HepG2 (cell line): ENCODE measurements at regions not wholly inside any gene's neighbourhood (a gene's known extent, or its start where the extent isn't known, plus 50 kb on each side); places are given as distances from the start of the nearest gene placed in this dataset.

Experiments
- ATAC-seq: fragments of 200-7000 bp; cut with Tn5 transposase; 3 replicates; pipeline ENCODE4 v1.9.1; 2020; ENCODE audit warnings: mild to moderate bottlenecking, moderate library complexity
- BruUV-seq: library from RNA; stranded (reverse); fragments of 400-500 nt; replicated peaks from 2 replicates; lab custom pipeline; 2021; lab: Mats Ljungman, UMichigan
- CTCF ChIA-PET: fragments of 300-600 bp; formaldehyde crosslinking; extraction: SDS; loops from one replicate; lab custom pipeline; 2021; ENCODE audit warnings: low total read pairs, inconsistent platforms, low intra/inter-chr PET ratio; lab: Yijun Ruan, JAX
- POLR2A ChIA-PET: fragments of 350-600 bp; sonication (Branson Sonifier 250); formaldehyde crosslinking; loops from one replicate; lab custom pipeline; 2020; ENCODE audit warnings: antibody characterized with exemption, inconsistent platforms; lab: Yijun Ruan, JAX
- DNase-seq: peaks from one replicate; pipeline ENCODE4 v3.0.0-alpha.2; 2015; ENCODE audit warnings: low spot score
- FAIRE-seq: peaks from 3 replicates; lab custom pipeline; 2011; peaks lifted over from hg19 to GRCh38; lab: Jason Lieb, UNC
- H2AFZ ChIP-seq: one replicate; pipeline ENCODE4 v1.6.1; 2011; ENCODE audit warnings: low read length, inconsistent platforms
- H3K27ac ChIP-seq: fragments of 300-600 bp; 3 replicates; pipeline ENCODE4 v1.8.0; 2011; ENCODE audit warnings: mixed run types, mild to moderate bottlenecking, mixed read lengths, low read length, inconsistent platforms; ENCODE audit not compliant: insufficient read depth; ENCODE audit errors: extremely low read length
- H3K27me3 ChIP-seq, 2 experiments: fragments of 200-600 bp in 1 of 2; 2 replicates in 1 of 2; 3 replicates in 1 of 2; pipeline versions ENCODE4 v1.6.0 to v1.8.0; 2011; ENCODE audit warnings: low read length in 2 of 2, mild to moderate bottlenecking in 2 of 2, moderate library complexity in 2 of 2, inconsistent platforms in 1 of 2; ENCODE audit not compliant: insufficient read depth in 2 of 2, control insufficient read depth in 1 of 2
- H3K36me3 ChIP-seq, 2 experiments: fragments of 200-600 bp in 1 of 2; replicated peaks in 1 of 2; 2 replicates in 1 of 2; 3 replicates in 1 of 2; pipeline versions ENCODE4 v1.5.1 to v1.8.0; 2011; ENCODE audit warnings: low read length in 2 of 2, inconsistent platforms in 1 of 2; ENCODE audit not compliant: insufficient read depth in 2 of 2, control insufficient read depth in 1 of 2
- H3K4me1 ChIP-seq: 2 replicates; pipeline ENCODE4 v1.5.1; 2012; ENCODE audit warnings: low read length, inconsistent platforms; ENCODE audit not compliant: insufficient read depth
- H3K4me2 ChIP-seq: 2 replicates; pipeline ENCODE4 v1.6.0; 2011; ENCODE audit warnings: low read depth, low read length, inconsistent platforms
- H3K4me3 ChIP-seq, 3 experiments: fragments of 200-600 bp in 1 of 3; sonication (generic), shearing (Covaris generic) in 1 of 3; replicated peaks in 1 of 3; 2 replicates each; pipeline ENCODE4 v1.5.1; 2011 to 2016; ENCODE audit warnings: low read length in 3 of 3, inconsistent platforms in 2 of 3, low read depth in 2 of 3, mild to moderate bottlenecking in 2 of 3, control low read depth in 1 of 3, mixed read lengths in 1 of 3; ENCODE audit not compliant: insufficient read depth in 1 of 3
- H3K79me2 ChIP-seq: one replicate; pipeline ENCODE4 v1.6.1; 2011; ENCODE audit warnings: low read length, inconsistent platforms; ENCODE audit not compliant: insufficient read depth
- H3K9ac ChIP-seq: 2 replicates; pipeline ENCODE4 v1.6.0; 2011; ENCODE audit warnings: mild to moderate bottlenecking, low read depth, low read length, inconsistent platforms; ENCODE audit not compliant: insufficient read depth
- H3K9me3 ChIP-seq: 2 replicates; pipeline ENCODE4 v1.5.1; 2012; ENCODE audit warnings: mild to moderate bottlenecking, low read length
- H4K20me1 ChIP-seq: 2 replicates; pipeline ENCODE4 v1.6.0; 2011; ENCODE audit warnings: inconsistent platforms, mild to moderate bottlenecking, low read length, moderate library complexity; ENCODE audit not compliant: insufficient read depth
- FOXO1 ChIP-seq: sonication (generic); formaldehyde crosslinking; IDR thresholded peaks from 2 replicates; pipeline ENCODE4 v1.4.0; 2020; ENCODE audit warnings: missing genetic modification reagents
- NAIF1 ChIP-seq: sonication (generic); formaldehyde crosslinking; IDR thresholded peaks from 2 replicates; pipeline ENCODE4 v1.5.0; 2020; ENCODE audit warnings: mild to moderate bottlenecking, missing genetic modification reagents, borderline replicate concordance
- NFE2 ChIP-seq: sonication (generic); formaldehyde crosslinking; IDR thresholded peaks from 2 replicates; pipeline ENCODE4 v1.4.0; 2020; ENCODE audit warnings: missing genetic modification reagents
- SETDB1 ChIP-seq: sonication (generic); formaldehyde crosslinking; IDR thresholded peaks from 2 replicates; pipeline ENCODE4 v1.5.1; 2020; ENCODE audit warnings: missing genetic modification reagents, mild to moderate bottlenecking, borderline replicate concordance
- SMAD9 ChIP-seq: sonication (generic); formaldehyde crosslinking; IDR thresholded peaks from 2 replicates; pipeline ENCODE4 v1.5.1; 2020; ENCODE audit warnings: mild to moderate bottlenecking, missing genetic modification reagents
- SMARCE1 ChIP-seq: fragments of 450-650 bp; IDR thresholded peaks from 2 replicates; pipeline ENCODE4 v1.6.1; 2017; ENCODE audit warnings: borderline replicate concordance
- ZIK1 ChIP-seq: sonication (generic); formaldehyde crosslinking; IDR thresholded peaks from 2 replicates; pipeline ENCODE4 v1.5.0; 2020; ENCODE audit warnings: mild to moderate bottlenecking, low read depth, missing genetic modification reagents, borderline replicate concordance
- ZKSCAN8 ChIP-seq: IDR thresholded peaks from 2 replicates; pipeline ENCODE4 v1.6.1; 2016; ENCODE audit warnings: borderline replicate concordance, missing genetic modification reagents, missing compliant biosample characterization
- ZNF33A ChIP-seq: sonication (generic); formaldehyde crosslinking; IDR thresholded peaks from 2 replicates; pipeline ENCODE4 v1.5.1; 2020; ENCODE audit warnings: missing genetic modification reagents, mild to moderate bottlenecking, moderate library complexity, borderline replicate concordance
- ZNF354B ChIP-seq: sonication (generic); formaldehyde crosslinking; IDR thresholded peaks from 2 replicates; pipeline ENCODE4 v1.8.0; 2022; ENCODE audit warnings: mild to moderate bottlenecking, missing genetic modification reagents
- ZNF430 ChIP-seq: sonication (generic); formaldehyde crosslinking; IDR thresholded peaks from 2 replicates; pipeline ENCODE4 v1.9.0; 2021; ENCODE audit warnings: mild to moderate bottlenecking, missing genetic modification reagents
- ZNF746 ChIP-seq: sonication (generic); formaldehyde crosslinking; IDR thresholded peaks from 2 replicates; pipeline ENCODE4 v1.8.0; 2022; ENCODE audit warnings: mild to moderate bottlenecking, missing genetic modification reagents
- ZSCAN12 ChIP-seq: sonication (generic); formaldehyde crosslinking; IDR thresholded peaks from 2 replicates; pipeline ENCODE4 v1.9.0; 2021; ENCODE audit warnings: mild to moderate bottlenecking, missing genetic modification reagents
- WGBS: methylation state at CpG from one replicate; pipeline ENCODE4 v1.1.6; 2017; ENCODE audit warnings: low lambda C conversion rate; 5-methylcytosine and 5-hydroxymethylcytosine counted together
- in situ Hi-C: cut with HindIII; loops from 2 replicates; pipeline ENCODE4 v1.10.0; 2017; ENCODE audit warnings: low pct_unique_long_range_greater_than_20kb; ENCODE audit not compliant: extremely low pct_ligation_motif_present
- intact Hi-C: fragments of 100-400 bp; cut with micrococcal nuclease; formaldehyde crosslinking; loops from one replicate; pipeline ENCODE4 v1.10.0; 2022; ENCODE audit not compliant: unreplicated experiment
- TF ChIP-seq, protein P1 (sequence below): sonication (generic); formaldehyde crosslinking; conservative IDR thresholded peaks from 2 replicates; pipeline ENCODE4 v1.4.0; 2020; ENCODE audit warnings: missing genetic modification reagents
- TF ChIP-seq, protein P2 (sequence below): fragments of 450-650 bp; IDR thresholded peaks from 2 replicates; pipeline ENCODE4 v1.6.1; 2017; ENCODE audit warnings: mild to moderate bottlenecking

DNA sequence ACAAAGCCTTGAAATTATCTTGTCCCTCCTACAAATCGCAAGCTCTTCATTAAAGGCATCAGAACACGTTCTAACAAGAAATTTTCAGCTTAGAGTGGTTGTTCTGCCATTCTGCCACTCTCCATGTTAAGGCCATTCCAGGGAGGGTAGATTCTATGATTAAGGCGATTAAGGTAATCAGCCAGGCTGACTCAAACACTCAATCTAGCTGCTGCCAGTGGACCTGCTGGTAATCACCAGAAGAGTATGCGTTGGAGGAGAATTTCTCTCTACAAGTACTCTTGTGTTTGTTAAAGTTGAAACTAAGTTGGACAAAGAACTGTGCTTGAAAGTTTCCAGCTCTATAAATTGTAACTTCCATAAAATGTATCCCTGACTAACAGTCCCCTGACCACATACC lies 149.2 kb upstream of the COL1A2 start:
- in situ Hi-C loops (no loop called here), intact Hi-C loops (no loop called here)
- Histone ChIP-seq H3K36me3 (no peaks in the 10 kb centered on the region), H3K9me3 (no peaks in the 10 kb centered on the region), H3K27ac (no peak overlapping the region), H3K79me2 (no peaks in the 10 kb centered on the region), H3K4me3 (no peak overlapping the region), H2AFZ (no peak overlapping the region), H3K4me2 (no peak overlapping the region), H3K4me1 (no peaks in the 10 kb centered on the region), H3K27me3 (no peaks in the 10 kb centered on the region), H4K20me1 (no peaks in the 10 kb centered on the region), H3K9ac (no peak overlapping the region)
- TF ChIP-seq, protein P1, sequence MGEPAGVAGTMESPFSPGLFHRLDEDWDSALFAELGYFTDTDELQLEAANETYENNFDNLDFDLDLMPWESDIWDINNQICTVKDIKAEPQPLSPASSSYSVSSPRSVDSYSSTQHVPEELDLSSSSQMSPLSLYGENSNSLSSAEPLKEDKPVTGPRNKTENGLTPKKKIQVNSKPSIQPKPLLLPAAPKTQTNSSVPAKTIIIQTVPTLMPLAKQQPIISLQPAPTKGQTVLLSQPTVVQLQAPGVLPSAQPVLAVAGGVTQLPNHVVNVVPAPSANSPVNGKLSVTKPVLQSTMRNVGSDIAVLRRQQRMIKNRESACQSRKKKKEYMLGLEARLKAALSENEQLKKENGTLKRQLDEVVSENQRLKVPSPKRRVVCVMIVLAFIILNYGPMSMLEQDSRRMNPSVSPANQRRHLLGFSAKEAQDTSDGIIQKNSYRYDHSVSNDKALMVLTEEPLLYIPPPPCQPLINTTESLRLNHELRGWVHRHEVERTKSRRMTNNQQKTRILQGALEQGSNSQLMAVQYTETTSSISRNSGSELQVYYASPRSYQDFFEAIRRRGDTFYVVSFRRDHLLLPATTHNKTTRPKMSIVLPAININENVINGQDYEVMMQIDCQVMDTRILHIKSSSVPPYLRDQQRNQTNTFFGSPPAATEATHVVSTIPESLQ = no peak
- TF ChIP-seq ZNF430 = no peak
- TF ChIP-seq ZSCAN12 = no peak
- no peak for TF ChIP-seq ZNF354B
- no peak for TF ChIP-seq ZKSCAN8 (CRISPR knock-in tag)
- TF ChIP-seq SETDB1 (CRISPR knock-in tag) = no peak
- no peak for TF ChIP-seq NAIF1 (CRISPR knock-in tag)
- TF ChIP-seq, protein P2, sequence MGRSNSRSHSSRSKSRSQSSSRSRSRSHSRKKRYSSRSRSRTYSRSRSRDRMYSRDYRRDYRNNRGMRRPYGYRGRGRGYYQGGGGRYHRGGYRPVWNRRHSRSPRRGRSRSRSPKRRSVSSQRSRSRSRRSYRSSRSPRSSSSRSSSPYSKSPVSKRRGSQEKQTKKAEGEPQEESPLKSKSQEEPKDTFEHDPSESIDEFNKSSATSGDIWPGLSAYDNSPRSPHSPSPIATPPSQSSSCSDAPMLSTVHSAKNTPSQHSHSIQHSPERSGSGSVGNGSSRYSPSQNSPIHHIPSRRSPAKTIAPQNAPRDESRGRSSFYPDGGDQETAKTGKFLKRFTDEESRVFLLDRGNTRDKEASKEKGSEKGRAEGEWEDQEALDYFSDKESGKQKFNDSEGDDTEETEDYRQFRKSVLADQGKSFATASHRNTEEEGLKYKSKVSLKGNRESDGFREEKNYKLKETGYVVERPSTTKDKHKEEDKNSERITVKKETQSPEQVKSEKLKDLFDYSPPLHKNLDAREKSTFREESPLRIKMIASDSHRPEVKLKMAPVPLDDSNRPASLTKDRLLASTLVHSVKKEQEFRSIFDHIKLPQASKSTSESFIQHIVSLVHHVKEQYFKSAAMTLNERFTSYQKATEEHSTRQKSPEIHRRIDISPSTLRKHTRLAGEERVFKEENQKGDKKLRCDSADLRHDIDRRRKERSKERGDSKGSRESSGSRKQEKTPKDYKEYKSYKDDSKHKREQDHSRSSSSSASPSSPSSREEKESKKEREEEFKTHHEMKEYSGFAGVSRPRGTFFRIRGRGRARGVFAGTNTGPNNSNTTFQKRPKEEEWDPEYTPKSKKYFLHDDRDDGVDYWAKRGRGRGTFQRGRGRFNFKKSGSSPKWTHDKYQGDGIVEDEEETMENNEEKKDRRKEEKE = no peak
- TF ChIP-seq SMAD9 = no peak
- no peak for TF ChIP-seq ZNF33A (CRISPR knock-in tag)
- TF ChIP-seq NFE2 (CRISPR knock-in tag) = no peak
- no peak for TF ChIP-seq ZIK1
- no peak for TF ChIP-seq SMARCE1
- TF ChIP-seq ZNF746 = no peak
- no peak for TF ChIP-seq FOXO1 (CRISPR knock-in tag)
- WGBS = 50% methylated on average over 4 of the region's 4 CpGs
- no peak for FAIRE-seq
- no peak for ATAC-seq
- ChIA-PET POLR2A (no interaction called here), CTCF (no interaction called here)
- BruUV-seq = no TSS peak
- DNase-seq = no peak
